ENCODE measurements at regions not wholly inside any gene's neighbourhood (a gene's known extent, or its start where the extent isn't known, plus 50 kb on each side); places are given as distances from the start of the nearest gene placed in this dataset.

GRCh38 chr1:229993060-229993459 is 74.0 kb upstream of the GALNT2 start:
- H3K4me2 ChIP-seq (ENCODE audit: low read length) = no peak overlapping the region
- no peaks in the 10 kb centered on the region for H3K79me2 ChIP-seq (ENCODE audit: low read length)
- no peaks in the 10 kb centered on the region for H3K9me3 ChIP-seq (ENCODE audit: insufficient read depth, low read length)
- TF ChIP-seq EZH2phosphoT487 (IDR thresholded peaks at IDR 0.05; ENCODE audit: low read depth) (no peak), CTCF (IDR thresholded peaks at IDR 0.05; ENCODE audit: low read depth, low read length) (no peak)
- no peaks in the 10 kb centered on the region for H3K36me3 ChIP-seq (replicated peaks; ENCODE audit: low read depth, low read length)
- no peak overlapping the region for H3K27ac ChIP-seq (ENCODE audit: low read length)
- H3K4me3 ChIP-seq (ENCODE audit: low read length) = no peak overlapping the region
- H2AFZ ChIP-seq (ENCODE audit: low read depth, low read length) = no peak overlapping the region
- 0 out of 2 replicates have a peak, but pooled peaks cover 6% of the 10 kb centered on the region for H4K20me1 ChIP-seq (ENCODE audit: insufficient read depth, low read length)
- peaks cover 15% of the 10 kb centered on the region for H3K4me1 ChIP-seq (ENCODE audit: low read length)
- peaks cover 63% of the 10 kb centered on the region for H3K27me3 ChIP-seq (ENCODE audit: low read depth, low read length)
- no peak overlapping the region for H3K9ac ChIP-seq (ENCODE audit: low read length)

GRCh38 chr1:229993894-229994293 is 73.1 kb upstream of the GALNT2 start:
- Histone ChIP-seq H3K9ac (ENCODE audit: low read length) (no peak overlapping the region), H3K27ac (ENCODE audit: low read length) (no peak overlapping the region), H3K36me3 (replicated peaks; ENCODE audit: low read depth, low read length) (no peaks in the 10 kb centered on the region), H3K79me2 (ENCODE audit: low read length) (no peaks in the 10 kb centered on the region), H2AFZ (ENCODE audit: low read depth, low read length) (no peak overlapping the region), H3K27me3 (ENCODE audit: low read depth, low read length) (peaks cover 55% of the 10 kb centered on the region), H4K20me1 (ENCODE audit: insufficient read depth, low read length) (no peaks in the 10 kb centered on the region), H3K9me3 (ENCODE audit: insufficient read depth, low read length) (no peaks in the 10 kb centered on the region), H3K4me1 (ENCODE audit: low read length) (peaks cover 7% of the 10 kb centered on the region; the same call in 1 of the 2 replicates), H3K4me2 (ENCODE audit: low read length) (no peak overlapping the region), H3K4me3 (ENCODE audit: low read length) (no peak overlapping the region)
- TF ChIP-seq EZH2phosphoT487 (IDR thresholded peaks at IDR 0.05; ENCODE audit: low read depth) = no peak
- no peak for TF ChIP-seq CTCF (IDR thresholded peaks at IDR 0.05; ENCODE audit: low read depth, low read length)

- Histone ChIP-seq H2AFZ (ENCODE audit: low read depth, low read length) (no peak overlapping the region), H3K36me3 (replicated peaks; ENCODE audit: low read depth, low read length) (no peaks in the 10 kb centered on the region), H3K27me3 (ENCODE audit: low read depth, low read length) (peaks cover 54% of the 10 kb centered on the region), H3K4me3 (ENCODE audit: low read length) (no peak overlapping the region), H3K79me2 (ENCODE audit: low read length) (no peaks in the 10 kb centered on the region), H3K4me2 (ENCODE audit: low read length) (no peak overlapping the region), H3K9me3 (ENCODE audit: insufficient read depth, low read length) (no peaks in the 10 kb centered on the region), H3K4me1 (ENCODE audit: low read length) (no peaks in the 10 kb centered on the region), H4K20me1 (ENCODE audit: insufficient read depth, low read length) (no peaks in the 10 kb centered on the region), H3K9ac (ENCODE audit: low read length) (no peak overlapping the region), H3K27ac (ENCODE audit: low read length) (no peak overlapping the region)
- TF ChIP-seq CTCF (IDR thresholded peaks at IDR 0.05; ENCODE audit: low read depth, low read length) = no peak
- no peak for TF ChIP-seq EZH2phosphoT487 (IDR thresholded peaks at IDR 0.05; ENCODE audit: low read depth)
Observed at GRCh38 chr1:229999004-229999670, 67.9 kb upstream of the GALNT2 start.

- TF ChIP-seq EZH2phosphoT487 (IDR thresholded peaks at IDR 0.05; ENCODE audit: low read depth) = no peak
- no peak for TF ChIP-seq CTCF (IDR thresholded peaks at IDR 0.05; ENCODE audit: low read depth, low read length)
- H3K27me3 ChIP-seq (ENCODE audit: low read depth, low read length) = peaks cover 47% of the 10 kb centered on the region
Observed at GRCh38 chr1:230000493-230001184, 66.4 kb upstream of the GALNT2 start.

More at GRCh38 chr1:230000493-230001184, 66.4 kb upstream of the GALNT2 start:
- Histone ChIP-seq H3K36me3 (replicated peaks; ENCODE audit: low read depth, low read length) (no peaks in the 10 kb centered on the region), H4K20me1 (ENCODE audit: insufficient read depth, low read length) (no peaks in the 10 kb centered on the region), H3K4me2 (ENCODE audit: low read length) (no peak overlapping the region), H3K9ac (ENCODE audit: low read length) (no peak overlapping the region), H3K4me1 (ENCODE audit: low read length) (no peaks in the 10 kb centered on the region), H3K27ac (ENCODE audit: low read length) (no peak overlapping the region), H2AFZ (ENCODE audit: low read depth, low read length) (no peak overlapping the region), H3K9me3 (ENCODE audit: insufficient read depth, low read length) (no peaks in the 10 kb centered on the region), H3K4me3 (ENCODE audit: low read length) (no peak overlapping the region), H3K79me2 (ENCODE audit: low read length) (no peaks in the 10 kb centered on the region)

All from OCI-LY3 (cell line).